Liver (tissue), 8 donors: ENCODE measurements at regions not wholly inside any gene's neighbourhood (a gene's known extent, or its start where the extent isn't known, plus 50 kb on each side); places are given as distances from the start of the nearest gene placed in this dataset.

Experiments
- DNase-seq: peaks from one replicate; pipeline ENCODE4 v3.0.0-alpha.2; 2017; ENCODE audit warnings: low spot score
- H3K27ac ChIP-seq, 2 donors: one replicate each; pipeline ENCODE4 v1.7.0; 2013; ENCODE audit warnings: inconsistent platforms in 2 of 2, low read length in 2 of 2, control low read depth in 1 of 2, low read depth in 1 of 2, mild to moderate bottlenecking in 1 of 2
- H3K27me3 ChIP-seq, 4 donors: one replicate each; pipeline versions ENCODE4 v1.6.1 to v1.7.0; 2013; ENCODE audit warnings: low read length in 3 of 4, inconsistent platforms in 1 of 4, mild to moderate bottlenecking in 1 of 4, moderate library complexity in 1 of 4; ENCODE audit not compliant: control insufficient read depth in 4 of 4, insufficient read depth in 4 of 4
- H3K36me3 ChIP-seq, 4 donors: one replicate each; pipeline versions ENCODE4 v1.6.1 to v1.7.0; 2013; ENCODE audit warnings: low read length in 3 of 4, mild to moderate bottlenecking in 3 of 4, low read depth in 1 of 4, moderate library complexity in 1 of 4; ENCODE audit not compliant: control insufficient read depth in 4 of 4, insufficient read depth in 3 of 4
- H3K4me1 ChIP-seq, 4 donors: one replicate each; pipeline versions ENCODE4 v1.6.1 to v1.7.0; 2013; ENCODE audit warnings: low read length in 3 of 4, mild to moderate bottlenecking in 3 of 4, moderate library complexity in 1 of 4; ENCODE audit not compliant: control insufficient read depth in 4 of 4, insufficient read depth in 4 of 4
- H3K4me3 ChIP-seq, 3 donors: one replicate each; pipeline versions ENCODE4 v1.6.1 to v1.7.0; 2013; ENCODE audit warnings: low read length in 3 of 3, control low read depth in 1 of 3, low read depth in 1 of 3, mild to moderate bottlenecking in 1 of 3
- H3K9ac ChIP-seq, 2 donors: one replicate each; pipeline ENCODE4 v1.7.0; 2013; ENCODE audit warnings: low read length in 2 of 2, mild to moderate bottlenecking in 2 of 2, moderate library complexity in 2 of 2, control low read depth in 1 of 2, low read depth in 1 of 2
- H3K9me3 ChIP-seq, 4 donors: one replicate each; pipeline versions ENCODE4 v1.6.1 to v1.7.0; 2013; ENCODE audit warnings: low read length in 3 of 4; ENCODE audit not compliant: control insufficient read depth in 4 of 4
- ATF3 ChIP-seq: IDR thresholded peaks from 2 replicates; pipeline ENCODE4 v1.6.1; 2016; ENCODE audit warnings: antibody characterized with exemption
- CTCF ChIP-seq: fragments of 150-350 bp; IDR thresholded peaks from 2 replicates; pipeline ENCODE4 v1.5.1; 2017; ENCODE audit warnings: improper control_type of control experiment, low read depth, low read length; ENCODE audit not compliant: missing input control
- EGR1 ChIP-seq, 2 donors: IDR thresholded peaks; 2 replicates each; pipeline ENCODE4 v1.6.1; 2016 to 2018; ENCODE audit warnings: antibody characterized with exemption in 2 of 2, low read depth in 2 of 2
- FOXA1 ChIP-seq: IDR thresholded peaks from 2 replicates; pipeline ENCODE4 v1.6.1; 2016; ENCODE audit warnings: antibody characterized with exemption
- FOXA2 ChIP-seq: IDR thresholded peaks from 2 replicates; pipeline ENCODE4 v1.6.1; 2016; ENCODE audit warnings: antibody characterized with exemption
- HNF4A ChIP-seq, 2 donors: conservative IDR thresholded peaks; 2 replicates each; pipeline ENCODE4 v1.6.1; 2016; ENCODE audit warnings: antibody characterized with exemption in 2 of 2, mild to moderate bottlenecking in 2 of 2
- HNF4G ChIP-seq: IDR thresholded peaks from 2 replicates; pipeline ENCODE4 v1.6.1; 2016; ENCODE audit warnings: antibody characterized with exemption
- JUND ChIP-seq, 2 donors: IDR thresholded peaks; 2 replicates each; pipeline ENCODE4 v1.6.1; 2016; ENCODE audit warnings: antibody characterized with exemption in 2 of 2
- REST ChIP-seq: IDR thresholded peaks from 2 replicates; pipeline ENCODE4 v1.6.1; 2016; ENCODE audit warnings: antibody characterized with exemption, mild to moderate bottlenecking
- RXRA ChIP-seq, 2 donors: IDR thresholded peaks; 2 replicates each; pipeline ENCODE4 v1.6.1; 2017 to 2018; ENCODE audit warnings: antibody characterized with exemption in 2 of 2, mild to moderate bottlenecking in 1 of 2
- SP1 ChIP-seq: IDR thresholded peaks from 2 replicates; pipeline ENCODE4 v1.6.1; 2018; ENCODE audit warnings: antibody characterized with exemption, mild to moderate bottlenecking
- TAF1 ChIP-seq: conservative IDR thresholded peaks from 2 replicates; pipeline ENCODE4 v1.6.1; 2016; ENCODE audit warnings: antibody characterized with exemption, mild to moderate bottlenecking
- YY1 ChIP-seq: IDR thresholded peaks from 2 replicates; pipeline ENCODE4 v1.6.1; 2016; ENCODE audit warnings: antibody characterized with exemption, mild to moderate bottlenecking
- ZBTB33 ChIP-seq: IDR thresholded peaks from 2 replicates; pipeline ENCODE4 v1.6.1; 2016; ENCODE audit warnings: antibody characterized with exemption
- WGBS: extraction: QIAGEN DNeasy Blood & Tissue Kit; methylation state at CpG from one replicate; pipeline ENCODE4 v1.1.7; 2013; 5-methylcytosine and 5-hydroxymethylcytosine counted together
- donor health status: healthy.
- donor health status: healthy.
- donor health status: healthy.
- donor health status: healthy.
- donor health status: healthy.

- peaks cover 0 to 14% (median 4%) of the 10 kb centered on the region in 4 donors for H3K4me1 ChIP-seq
- no peaks in the 10 kb centered on the region for H3K9me3 ChIP-seq
- peaks cover 0 to 2% (median 0%) of the 10 kb centered on the region in 4 donors for H3K36me3 ChIP-seq
- H3K4me3 ChIP-seq = no peak overlapping the region
- TF ChIP-seq ATF3 (no peak), FOXA1 (no peak), TAF1 (no peak), CTCF (no peak), HNF4G (no peak), YY1 (no peak), SP1 (no peak), RXRA (IDR thresholded peaks at IDR 0.05) (no peak), EGR1 (IDR thresholded peaks at IDR 0.05; ENCODE audit: low read depth in 2 of 2) (no peak), HNF4A (conservative IDR thresholded peaks at IDR 0.05) (no peak), JUND (IDR thresholded peaks at IDR 0.05) (no peak), FOXA2 (no peak)
- WGBS = 71% methylated on average over 5 of the region's 5 CpGs
- no peaks in the 10 kb centered on the region for H3K27me3 ChIP-seq
- H3K27ac ChIP-seq = no peak overlapping the region
- H3K9ac ChIP-seq = no peak overlapping the region
- no peak for DNase-seq
These were observed 101.3 kb downstream of the KCNRG start for GRCh38 chr13:50116430-50116973.

GRCh38 chr13:50119591-50119990, 104.3 kb downstream of the KCNRG start:
- DNase-seq = no peak
- no peaks in the 10 kb centered on the region for H3K9me3 ChIP-seq
- 41% methylated on average over 3 of the region's 3 CpGs for WGBS
- no peaks in the 10 kb centered on the region for H3K36me3 ChIP-seq
- peaks cover 3 to 34% (median 16%) of the 10 kb centered on the region in 4 donors for H3K4me1 ChIP-seq
- H3K27ac ChIP-seq = no peak overlapping the region
- no peak overlapping the region for H3K9ac ChIP-seq
- no peak overlapping the region for H3K4me3 ChIP-seq
- TF ChIP-seq FOXA2 = peak; percentile 9
- TF ChIP-seq RXRA (IDR thresholded peaks at IDR 0.05) = no peak
- no peak for TF ChIP-seq REST
- no peak for TF ChIP-seq ZBTB33
- no peaks in the 10 kb centered on the region for H3K27me3 ChIP-seq
